HFF-Myc (cell line): ENCODE measurements at regions not wholly inside any gene's neighbourhood (a gene's known extent, or its start where the extent isn't known, plus 50 kb on each side); places are given as distances from the start of the nearest gene placed in this dataset.

Source experiments
- DNase-seq: peaks from one replicate; pipeline ENCODE4 v3.0.0-alpha.2; 2011; ENCODE audit warnings: low read depth; ENCODE audit errors: extremely low read depth
- H3K4me3 ChIP-seq: replicated peaks from 2 replicates; pipeline ENCODE4 v1.5.1; 2011; ENCODE audit warnings: low read depth, mild to moderate bottlenecking, control low read depth, low read length
- TF ChIP-seq, protein P1 (sequence below): IDR thresholded peaks from 2 replicates; pipeline ENCODE4 v1.5.1; 2012; ENCODE audit warnings: mild to moderate bottlenecking, low read depth, low read length, control low read depth; ENCODE audit errors: missing control alignments

DNA sequence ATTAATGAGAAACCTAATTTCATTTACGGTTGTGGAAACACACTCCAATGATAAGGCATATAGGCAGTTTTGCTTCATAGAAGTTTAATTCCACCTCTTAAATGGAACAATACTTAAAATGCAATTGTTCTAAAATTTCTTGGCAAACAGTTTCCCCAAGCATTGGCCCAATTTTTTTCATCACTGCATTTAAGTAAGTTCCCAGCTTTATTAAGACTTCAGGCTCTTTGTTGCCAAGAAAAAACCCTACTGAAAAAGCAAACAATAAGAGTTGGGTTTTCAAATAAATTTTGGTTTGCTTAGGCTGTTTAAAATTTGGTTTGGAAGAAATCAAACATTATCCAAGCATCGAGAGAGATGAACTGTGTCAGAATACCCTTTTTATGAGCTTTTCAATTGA is 690.9 kb upstream of the NRSN1 start:
- no peak for DNase-seq
- H3K4me3 ChIP-seq, result no peak overlapping the region
- TF ChIP-seq, protein P1, sequence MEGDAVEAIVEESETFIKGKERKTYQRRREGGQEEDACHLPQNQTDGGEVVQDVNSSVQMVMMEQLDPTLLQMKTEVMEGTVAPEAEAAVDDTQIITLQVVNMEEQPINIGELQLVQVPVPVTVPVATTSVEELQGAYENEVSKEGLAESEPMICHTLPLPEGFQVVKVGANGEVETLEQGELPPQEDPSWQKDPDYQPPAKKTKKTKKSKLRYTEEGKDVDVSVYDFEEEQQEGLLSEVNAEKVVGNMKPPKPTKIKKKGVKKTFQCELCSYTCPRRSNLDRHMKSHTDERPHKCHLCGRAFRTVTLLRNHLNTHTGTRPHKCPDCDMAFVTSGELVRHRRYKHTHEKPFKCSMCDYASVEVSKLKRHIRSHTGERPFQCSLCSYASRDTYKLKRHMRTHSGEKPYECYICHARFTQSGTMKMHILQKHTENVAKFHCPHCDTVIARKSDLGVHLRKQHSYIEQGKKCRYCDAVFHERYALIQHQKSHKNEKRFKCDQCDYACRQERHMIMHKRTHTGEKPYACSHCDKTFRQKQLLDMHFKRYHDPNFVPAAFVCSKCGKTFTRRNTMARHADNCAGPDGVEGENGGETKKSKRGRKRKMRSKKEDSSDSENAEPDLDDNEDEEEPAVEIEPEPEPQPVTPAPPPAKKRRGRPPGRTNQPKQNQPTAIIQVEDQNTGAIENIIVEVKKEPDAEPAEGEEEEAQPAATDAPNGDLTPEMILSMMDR, result no peak

DNA sequence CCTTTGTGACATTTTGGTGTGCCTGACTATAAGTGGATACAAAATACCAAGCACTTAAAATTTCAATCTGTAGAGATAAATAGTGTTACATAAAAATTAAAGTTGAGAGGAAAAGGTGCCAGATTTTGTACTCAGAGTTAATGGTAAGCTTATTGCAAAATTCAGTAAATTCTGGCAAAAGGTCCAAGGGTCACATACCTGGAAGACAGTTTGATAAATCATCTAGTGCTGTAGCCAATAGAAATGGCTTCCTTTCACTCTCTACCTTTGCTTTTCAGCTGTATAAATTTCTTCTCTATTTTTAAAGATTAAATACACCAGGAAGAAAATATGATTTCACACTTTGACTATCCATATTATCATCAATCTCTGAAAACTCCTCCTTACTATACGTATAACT is 690.2 kb upstream of the NRSN1 start:
- TF ChIP-seq, protein P1, result no peak
- DNase-seq, result no peak
- no peak overlapping the region for H3K4me3 ChIP-seq

DNA sequence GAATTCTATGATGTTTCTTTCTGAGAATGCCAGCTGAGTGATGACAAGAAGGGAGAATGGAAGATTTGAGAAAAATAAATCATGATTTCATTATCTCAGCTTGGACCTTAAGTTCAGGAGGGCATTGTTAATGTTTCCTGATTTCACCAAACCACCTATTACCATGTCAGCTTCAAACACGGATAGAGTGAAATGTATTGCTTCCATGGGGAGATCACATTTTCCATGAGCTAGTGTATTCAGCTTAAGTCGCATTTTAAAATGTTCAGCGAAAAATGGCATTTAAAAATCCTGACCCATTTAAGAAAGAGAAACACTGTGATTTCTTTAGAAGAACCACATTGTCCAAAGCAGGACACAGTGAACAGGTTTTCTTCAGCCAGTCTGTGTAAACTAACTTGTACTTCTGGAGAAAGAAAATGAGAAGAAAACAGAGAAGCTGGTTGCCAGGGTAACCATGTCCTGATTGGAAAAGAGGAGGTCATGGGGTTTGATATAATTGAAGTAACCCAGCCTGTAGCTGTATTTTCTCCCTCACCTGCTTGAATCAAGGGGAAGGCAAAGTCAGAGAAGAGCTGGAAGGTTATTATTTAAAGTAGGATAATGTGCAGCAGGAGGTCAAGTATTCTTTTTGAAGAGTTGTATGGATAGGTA is 684.1 kb upstream of the NRSN1 start:
- TF ChIP-seq, protein P1, result no peak
- no peak overlapping the region for H3K4me3 ChIP-seq
- DNase-seq, result no peak

DNA sequence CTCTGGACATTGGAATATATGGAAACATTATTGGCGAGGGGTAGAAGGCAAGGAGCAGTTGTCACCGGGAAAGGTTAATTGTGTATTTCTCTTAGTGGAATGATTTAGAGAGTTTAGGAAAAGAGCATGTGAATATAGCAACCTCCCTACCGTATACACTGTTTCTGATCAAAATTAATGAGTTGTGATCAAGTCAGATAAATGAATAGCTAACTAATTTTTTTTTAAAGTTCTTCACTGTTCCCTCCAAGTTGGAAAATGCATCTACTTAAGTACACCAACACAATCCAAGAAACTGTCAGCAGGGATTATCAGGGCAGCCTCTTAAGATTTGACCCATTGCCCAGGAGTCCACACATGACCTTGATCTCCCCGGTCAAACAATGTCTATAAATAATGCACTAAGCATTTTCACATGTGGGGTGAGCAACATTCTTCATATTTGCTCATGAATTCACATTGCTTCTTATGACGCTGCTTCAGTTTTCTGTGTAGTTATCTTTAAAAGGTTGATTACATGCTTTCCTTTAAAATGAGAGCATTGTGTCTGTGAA is 680.8 kb upstream of the NRSN1 start:
- peak; percentile 10 for DNase-seq
- H3K4me3 ChIP-seq, result no peak overlapping the region
- TF ChIP-seq, protein P1, result no peak

DNA sequence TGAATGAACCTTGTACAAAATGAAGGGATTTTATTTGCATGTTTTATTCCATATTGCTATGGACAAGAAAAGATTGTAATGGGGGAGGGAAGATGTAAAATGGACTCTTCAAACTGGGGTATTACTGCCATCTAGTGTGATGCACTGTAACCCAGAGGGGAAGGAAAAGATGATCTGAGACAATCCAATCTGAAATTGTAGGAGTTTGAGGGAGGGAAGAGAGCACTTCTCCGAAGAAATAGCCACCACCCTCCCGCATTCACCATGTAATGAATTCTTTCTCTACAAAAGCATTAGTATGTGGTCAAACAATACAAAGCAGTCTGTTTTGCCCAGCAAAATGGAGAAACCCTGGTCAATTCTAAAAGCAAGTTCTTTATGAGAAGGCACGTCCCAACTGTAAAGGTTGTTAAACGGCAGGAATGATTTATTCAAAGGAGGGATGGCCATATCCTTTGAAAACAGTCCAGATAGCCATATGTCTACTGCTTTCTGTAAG is 679.5 kb upstream of the NRSN1 start:
- peak; percentile 38 for DNase-seq
- H3K4me3 ChIP-seq, result no peak overlapping the region
- TF ChIP-seq, protein P1, result peak; percentile 51

DNA sequence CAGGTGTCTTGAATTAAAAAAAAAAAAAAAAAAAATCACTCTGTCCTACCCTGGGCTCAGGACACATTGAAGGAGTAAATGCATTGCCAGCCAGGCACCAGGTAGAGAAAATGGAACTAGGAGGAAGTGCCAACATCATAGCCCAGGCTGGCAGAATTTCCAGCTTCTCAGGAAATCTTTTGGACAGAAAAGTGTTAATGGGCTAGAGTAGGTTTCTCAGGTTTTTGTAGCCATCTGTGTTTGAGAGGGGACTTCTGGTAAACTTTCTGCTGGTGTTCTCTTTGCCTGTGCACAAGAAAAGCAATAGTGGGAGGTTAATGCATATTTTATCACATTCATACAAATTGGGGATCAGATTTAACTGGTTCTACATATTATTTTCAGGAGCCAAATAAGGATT is 678.3 kb upstream of the NRSN1 start:
- DNase-seq, result no peak
- H3K4me3 ChIP-seq, result no peak overlapping the region
- TF ChIP-seq, protein P1, result no peak
